ENCODE measurements at regions not wholly inside any gene's neighbourhood (a gene's known extent, or its start where the extent isn't known, plus 50 kb on each side); places are given as distances from the start of the nearest gene placed in this dataset.

- TF ChIP-seq CREB1 (IDR thresholded peaks at IDR 0.05) (no peak), SIN3A (conservative IDR thresholded peaks at IDR 0.05 in 1 of 2, IDR thresholded peaks at IDR 0.05 in 1 of 2; ENCODE audit: low read depth in 1 of 2, low read length in 2 of 2) (no peak), POLR2A (IDR thresholded peaks at IDR 0.05; ENCODE audit: control extremely low read depth in 1 of 2, low read depth in 2 of 2, low read length in 2 of 2) (no peak), POLR2AphosphoS5 (IDR thresholded peaks at IDR 0.05; ENCODE audit: low read depth, low read length) (no peak), CHD2 (IDR thresholded peaks at IDR 0.05; ENCODE audit: low read length) (no peak), CTCF (IDR thresholded peaks at IDR 0.05; ENCODE audit: control extremely low read depth in 1 of 3, insufficient read depth in 1 of 3, low read depth in 1 of 3, low read length in 3 of 3) (no peak), SRF (IDR thresholded peaks at IDR 0.05; ENCODE audit: low read depth, low read length) (no peak), SUZ12 (IDR thresholded peaks at IDR 0.05; ENCODE audit: low read length) (no peak), EP300 (IDR thresholded peaks at IDR 0.05; ENCODE audit: borderline replicate concordance in 1 of 2, low read depth in 2 of 2, low read length in 2 of 2) (no peak), RFX5 (IDR thresholded peaks at IDR 0.05; ENCODE audit: borderline replicate concordance, low read depth, low read length) (no peak), EZH2 (IDR thresholded peaks at IDR 0.05; ENCODE audit: low read depth, low read length, severe bottlenecking) (no peak)
These were observed 195.3 kb upstream of the MYO3A start for GRCh38 chr10:25738776-25739175.
